ENCODE measurements at regions not wholly inside any gene's neighbourhood (a gene's known extent, or its start where the extent isn't known, plus 50 kb on each side); places are given as distances from the start of the nearest gene placed in this dataset.
A peak's percentile ranks its signal among the peaks of the same experiment; 100 is the strongest.

DNA sequence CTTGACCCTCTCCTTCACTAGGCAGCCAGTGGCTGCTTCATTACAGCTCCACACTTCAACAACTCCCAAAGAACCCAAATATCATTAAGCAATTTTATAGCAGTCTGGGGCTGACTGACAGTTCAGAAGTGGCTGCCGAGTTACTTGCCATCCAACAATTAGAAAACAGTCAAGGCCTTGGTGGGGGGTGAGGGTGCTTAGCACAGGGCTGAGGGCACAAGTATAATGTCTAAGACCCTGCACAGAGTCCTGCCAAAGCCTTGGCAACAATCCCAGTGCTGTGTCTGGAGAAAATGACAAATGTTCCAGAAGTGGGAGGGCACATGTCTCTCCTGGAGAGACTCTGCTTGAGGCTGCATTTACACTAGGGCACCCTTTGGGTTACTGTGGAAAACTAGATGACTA is 71.1 kb downstream of the CXCL12 start:
- DNase-seq (no peak), ATAC-seq (no peak)
- Histone ChIP-seq H3K27me3 (peaks cover 0 to 10% of the 10 kb centered on the region in 2 donors), H3K4me3 (no peak overlapping the region), H3K9me3 (no peaks in the 10 kb centered on the region), H3K27ac (no peak overlapping the region), H3K36me3 (no peaks in the 10 kb centered on the region), H3K4me1 (peaks cover 5 to 10% of the 10 kb centered on the region in 2 donors)
- intact Hi-C loops (cut with DNase I): loop anchor here in 1 of 2 donors (10.0 kb wide), 1 partner anchor 639 kb away; no protein-coding TSS in a partner anchor
- TF ChIP-seq, protein P1, sequence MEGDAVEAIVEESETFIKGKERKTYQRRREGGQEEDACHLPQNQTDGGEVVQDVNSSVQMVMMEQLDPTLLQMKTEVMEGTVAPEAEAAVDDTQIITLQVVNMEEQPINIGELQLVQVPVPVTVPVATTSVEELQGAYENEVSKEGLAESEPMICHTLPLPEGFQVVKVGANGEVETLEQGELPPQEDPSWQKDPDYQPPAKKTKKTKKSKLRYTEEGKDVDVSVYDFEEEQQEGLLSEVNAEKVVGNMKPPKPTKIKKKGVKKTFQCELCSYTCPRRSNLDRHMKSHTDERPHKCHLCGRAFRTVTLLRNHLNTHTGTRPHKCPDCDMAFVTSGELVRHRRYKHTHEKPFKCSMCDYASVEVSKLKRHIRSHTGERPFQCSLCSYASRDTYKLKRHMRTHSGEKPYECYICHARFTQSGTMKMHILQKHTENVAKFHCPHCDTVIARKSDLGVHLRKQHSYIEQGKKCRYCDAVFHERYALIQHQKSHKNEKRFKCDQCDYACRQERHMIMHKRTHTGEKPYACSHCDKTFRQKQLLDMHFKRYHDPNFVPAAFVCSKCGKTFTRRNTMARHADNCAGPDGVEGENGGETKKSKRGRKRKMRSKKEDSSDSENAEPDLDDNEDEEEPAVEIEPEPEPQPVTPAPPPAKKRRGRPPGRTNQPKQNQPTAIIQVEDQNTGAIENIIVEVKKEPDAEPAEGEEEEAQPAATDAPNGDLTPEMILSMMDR (IDR thresholded peaks at IDR 0.05): no peak

DNA sequence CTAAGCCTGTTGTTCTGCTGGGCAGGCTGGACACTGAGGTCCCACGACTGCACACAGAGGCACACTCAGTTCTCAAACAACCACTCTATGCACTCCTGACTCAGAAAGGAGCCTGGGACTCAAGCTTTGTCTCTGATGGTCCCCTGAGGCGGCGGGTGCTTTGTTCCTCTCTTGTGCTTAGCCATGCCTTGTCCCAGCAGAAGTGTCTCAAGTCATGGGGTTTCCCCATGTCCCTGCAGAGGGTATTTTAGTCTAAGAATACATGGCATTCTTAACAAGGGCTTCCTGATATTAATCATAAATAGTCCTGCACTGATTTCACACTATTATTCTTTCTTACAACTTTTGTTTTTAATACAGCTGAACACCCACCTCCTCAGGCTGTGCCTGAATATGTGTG is 72.5 kb downstream of the CXCL12 start:
- H3K27ac ChIP-seq: no peak overlapping the region
- H3K4me1 ChIP-seq: peaks cover 5 to 10% of the 10 kb centered on the region in 2 donors
- intact Hi-C loops (cut with DNase I): loop anchor here in 1 of 2 donors (10.0 kb wide), 1 partner anchor 638 kb away; no protein-coding TSS in a partner anchor
- H3K27me3 ChIP-seq: peaks cover 0 to 10% of the 10 kb centered on the region in 2 donors
- H3K9me3 ChIP-seq: no peaks in the 10 kb centered on the region
- H3K4me3 ChIP-seq: no peak overlapping the region
- ATAC-seq: no peak
- TF ChIP-seq, protein P1 (IDR thresholded peaks at IDR 0.05): no peak
- no peaks in the 10 kb centered on the region for H3K36me3 ChIP-seq
- no peak for DNase-seq

DNA sequence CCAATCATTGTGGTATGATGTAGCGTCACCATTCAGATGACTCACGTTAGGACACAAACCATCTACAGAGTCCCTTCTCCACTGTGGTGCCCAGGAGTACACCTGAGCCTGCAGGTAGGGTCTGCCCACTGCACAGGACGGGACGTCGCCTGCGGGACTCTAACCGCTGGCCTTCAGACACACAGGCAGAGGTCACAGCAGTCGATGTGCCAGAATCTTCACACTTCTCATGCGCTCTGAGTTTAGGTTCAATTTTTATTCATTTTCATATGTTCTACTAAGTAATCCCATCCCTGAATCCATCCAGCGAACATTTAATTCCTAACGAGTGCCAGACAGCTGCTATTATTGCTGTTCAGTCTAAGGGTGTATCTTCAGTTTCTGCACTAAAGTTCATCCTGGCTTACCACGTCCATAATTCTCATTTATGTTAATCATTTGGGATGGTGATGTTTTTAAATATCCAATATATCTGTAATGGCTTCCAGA is 73.3 kb downstream of the CXCL12 start:
- H3K4me3 ChIP-seq: no peak overlapping the region
- H3K27me3 ChIP-seq: peaks cover 0 to 10% of the 10 kb centered on the region in 2 donors
- intact Hi-C loops (cut with DNase I): loop anchor here in 1 of 2 donors (10.0 kb wide), 1 partner anchor 637 kb away; no protein-coding TSS in a partner anchor
- ATAC-seq (no peak), DNase-seq (no peak)
- no peaks in the 10 kb centered on the region for H3K9me3 ChIP-seq
- no peaks in the 10 kb centered on the region for H3K36me3 ChIP-seq
- TF ChIP-seq, protein P1 (IDR thresholded peaks at IDR 0.05): no peak
- H3K27ac ChIP-seq: no peak overlapping the region
- peaks cover 5 to 10% of the 10 kb centered on the region in 2 donors for H3K4me1 ChIP-seq

DNA sequence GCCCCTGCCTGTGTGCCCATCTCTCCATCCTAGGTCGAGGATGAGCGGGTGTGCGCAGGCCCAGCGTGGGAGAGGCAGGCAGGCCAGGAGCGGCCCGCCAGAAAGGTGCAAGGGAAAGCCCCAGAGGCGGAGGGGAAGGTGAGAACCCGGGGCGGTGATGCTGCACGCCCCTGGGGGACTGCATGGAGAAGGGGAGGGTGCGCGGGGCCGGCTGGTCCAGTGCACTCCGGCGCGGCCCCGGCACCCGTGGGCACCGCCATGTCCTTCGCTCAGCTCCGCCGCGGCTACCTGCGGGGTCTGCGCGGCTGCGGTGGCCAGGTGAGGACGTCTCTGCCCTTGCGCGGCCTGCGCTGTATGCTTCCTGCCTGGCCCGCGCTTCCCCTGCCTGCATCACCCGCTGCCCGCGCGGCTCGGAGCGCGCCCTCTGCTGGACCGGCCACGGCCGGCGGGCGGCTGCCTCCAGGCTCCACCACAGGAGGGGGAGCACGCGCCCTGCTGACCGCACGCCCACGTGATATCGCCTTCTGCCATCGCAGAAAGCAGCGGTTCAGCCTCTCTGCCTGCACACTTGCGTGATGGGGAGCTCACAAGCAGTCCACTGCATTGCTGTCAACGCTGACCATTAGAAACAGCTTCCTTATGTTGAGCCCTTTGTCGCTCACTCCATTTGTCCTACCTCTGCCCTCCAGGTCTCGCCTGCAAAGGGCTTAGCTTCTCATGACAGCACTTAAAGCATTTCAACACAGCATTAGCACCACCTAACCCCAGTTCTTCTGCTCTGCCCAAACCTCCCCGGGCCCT is 73.9 kb downstream of the CXCL12 start:
- peak; percentile 76 to 94 (median 88) for DNase-seq
- Histone ChIP-seq H3K9me3 (no peaks in the 10 kb centered on the region), H3K36me3 (no peaks in the 10 kb centered on the region), H3K4me3 (peak overlapping the region; percentile 10 to 14), H3K27me3 (peaks cover 0 to 10% of the 10 kb centered on the region in 2 donors), H3K4me1 (peaks cover 5 to 10% of the 10 kb centered on the region in 2 donors), H3K27ac (peak overlapping the region in 1 of 2 donors; percentile 23)
- peak; percentile 100 for ATAC-seq
- intact Hi-C loops (cut with DNase I): loop anchor here in 1 of 2 donors (10.0 kb wide), 1 partner anchor 636 kb away; no protein-coding TSS in a partner anchor
- TF ChIP-seq, protein P1 (IDR thresholded peaks at IDR 0.05): peak; percentile 86 to 89
